SH-SY5Y (cell line): ENCODE measurements at regions not wholly inside any gene's neighbourhood (a gene's known extent, or its start where the extent isn't known, plus 50 kb on each side); places are given as distances from the start of the nearest gene placed in this dataset.

ENCODE experiments used
- GATA2 ChIP-seq: IDR thresholded peaks from 2 replicates; pipeline ENCODE4 v1.6.1; 2011; ENCODE audit warnings: mild to moderate bottlenecking, low read depth, low read length
- GATA3 ChIP-seq: IDR thresholded peaks from 2 replicates; pipeline ENCODE4 v1.6.1; 2011; ENCODE audit warnings: low read depth, mild to moderate bottlenecking, low read length, moderate library complexity

GRCh38 chr6:145244349-145245100 lies 490.8 kb downstream of the EPM2A start:
- no peak for TF ChIP-seq GATA3
- no peak for TF ChIP-seq GATA2
